Gastrocnemius medialis (tissue), 4 donors: ENCODE measurements at regions not wholly inside any gene's neighbourhood (a gene's known extent, or its start where the extent isn't known, plus 50 kb on each side); places are given as distances from the start of the nearest gene placed in this dataset.

Source experiments
- CTCF ChIP-seq, 5 experiments: fragments of 450-650 bp in 3 of 5; fragments of 200-600 bp in 2 of 5; sonication (generic) in 2 of 5; IDR thresholded peaks in 4 of 5; conservative IDR thresholded peaks in 1 of 5; 1 replicate in 4 of 5; 2 replicates in 1 of 5; pipeline ENCODE4 v1.5.1; 2016 to 2019; ENCODE audit warnings: antibody characterized with exemption in 5 of 5, mild to moderate bottlenecking in 3 of 5, moderate library complexity in 3 of 5
- POLR2A ChIP-seq, 2 donors: fragments of 450-650 bp; IDR thresholded peaks; one replicate each; pipeline ENCODE4 v1.6.1; 2017; ENCODE audit warnings: antibody characterized with exemption in 2 of 2, mild to moderate bottlenecking in 2 of 2, moderate library complexity in 2 of 2

GRCh38 chr14:101227611-101228594 is 324.4 kb upstream of the RTL1 start:
- TF ChIP-seq CTCF (IDR thresholded peaks at IDR 0.05 in 4 of 5, conservative IDR thresholded peaks at IDR 0.05 in 1 of 5) (no peak), POLR2A (IDR thresholded peaks at IDR 0.05) (no peak)
